GM12874 (cell line): ENCODE measurements at regions not wholly inside any gene's neighbourhood (a gene's known extent, or its start where the extent isn't known, plus 50 kb on each side); places are given as distances from the start of the nearest gene placed in this dataset.

Source experiments
- CTCF ChIP-seq: IDR thresholded peaks from 2 replicates; pipeline ENCODE4 v1.5.1; 2011; ENCODE audit warnings: low read depth, mild to moderate bottlenecking, control low read depth, low read length, moderate library complexity; ENCODE audit not compliant: insufficient read depth

GRCh38 chr13:43965459-43965845, 85.7 kb downstream of the LACC1 start:
- TF ChIP-seq CTCF = no peak

GRCh38 chr13:43977911-43978310, 98.2 kb downstream of the LACC1 start:
- TF ChIP-seq CTCF = no peak

- no peak for TF ChIP-seq CTCF
Observed at GRCh38 chr13:43978688-43979087, 99.0 kb downstream of the LACC1 start.

- no peak for TF ChIP-seq CTCF
Observed at GRCh38 chr13:43979492-43979891, 99.8 kb downstream of the LACC1 start.

- no peak for TF ChIP-seq CTCF
Observed at GRCh38 chr13:43980587-43980986, 100.9 kb downstream of the LACC1 start.

- TF ChIP-seq CTCF = peak; percentile 11; the same call in 1 of the 2 replicates
Observed at GRCh38 chr13:43981091-43981490, 101.4 kb downstream of the LACC1 start.

GRCh38 chr13:43981512-43982301, 102.0 kb downstream of the LACC1 start:
- TF ChIP-seq CTCF = no peak
